ENCODE measurements at regions not wholly inside any gene's neighbourhood (a gene's known extent, or its start where the extent isn't known, plus 50 kb on each side); places are given as distances from the start of the nearest gene placed in this dataset.

DNA sequence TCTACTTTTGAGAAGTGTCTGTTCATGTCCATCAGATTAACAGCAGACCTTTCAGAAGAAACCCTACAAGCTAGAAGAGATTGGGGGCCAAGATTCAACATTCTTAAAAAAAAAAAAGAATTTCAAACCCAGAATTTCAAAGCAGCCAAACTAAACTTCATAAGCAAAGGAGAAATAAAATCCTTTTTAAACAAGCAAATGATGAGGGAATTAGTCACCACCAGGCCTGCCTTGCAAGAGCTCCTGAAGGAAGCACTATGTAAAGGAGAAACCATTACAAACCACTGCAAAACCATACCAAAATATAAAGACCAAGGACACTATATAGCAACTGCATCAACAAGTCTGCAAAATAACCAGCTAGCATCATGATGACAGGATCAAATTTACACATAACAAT is 124.6 kb upstream of the PDE4D start:
- H3K18ac ChIP-seq (ENCODE audit: low read depth, low read length): no peak overlapping the region
- no peak overlapping the region for H3K9ac ChIP-seq (ENCODE audit: low read depth, low read length)
- no peaks in the 10 kb centered on the region for H3K79me1 ChIP-seq (ENCODE audit: low read depth in 1 of 2, low read length in 2 of 2)
- no peaks in the 10 kb centered on the region for H3K9me1 ChIP-seq (ENCODE audit: insufficient read depth, low read length)
- H2BK20ac ChIP-seq (ENCODE audit: low read depth, low read length): no peak overlapping the region
- no peaks in the 10 kb centered on the region for H3K36me3 ChIP-seq (ENCODE audit: control insufficient read depth, insufficient read depth, low read length)
- no peak overlapping the region for H3K4ac ChIP-seq (ENCODE audit: low read depth, low read length)
- TF ChIP-seq, protein P1, sequence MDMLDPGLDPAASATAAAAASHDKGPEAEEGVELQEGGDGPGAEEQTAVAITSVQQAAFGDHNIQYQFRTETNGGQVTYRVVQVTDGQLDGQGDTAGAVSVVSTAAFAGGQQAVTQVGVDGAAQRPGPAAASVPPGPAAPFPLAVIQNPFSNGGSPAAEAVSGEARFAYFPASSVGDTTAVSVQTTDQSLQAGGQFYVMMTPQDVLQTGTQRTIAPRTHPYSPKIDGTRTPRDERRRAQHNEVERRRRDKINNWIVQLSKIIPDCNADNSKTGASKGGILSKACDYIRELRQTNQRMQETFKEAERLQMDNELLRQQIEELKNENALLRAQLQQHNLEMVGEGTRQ (IDR thresholded peaks at IDR 0.05; ENCODE audit: low read depth, low read length): no peak
- TF ChIP-seq, protein P2, sequence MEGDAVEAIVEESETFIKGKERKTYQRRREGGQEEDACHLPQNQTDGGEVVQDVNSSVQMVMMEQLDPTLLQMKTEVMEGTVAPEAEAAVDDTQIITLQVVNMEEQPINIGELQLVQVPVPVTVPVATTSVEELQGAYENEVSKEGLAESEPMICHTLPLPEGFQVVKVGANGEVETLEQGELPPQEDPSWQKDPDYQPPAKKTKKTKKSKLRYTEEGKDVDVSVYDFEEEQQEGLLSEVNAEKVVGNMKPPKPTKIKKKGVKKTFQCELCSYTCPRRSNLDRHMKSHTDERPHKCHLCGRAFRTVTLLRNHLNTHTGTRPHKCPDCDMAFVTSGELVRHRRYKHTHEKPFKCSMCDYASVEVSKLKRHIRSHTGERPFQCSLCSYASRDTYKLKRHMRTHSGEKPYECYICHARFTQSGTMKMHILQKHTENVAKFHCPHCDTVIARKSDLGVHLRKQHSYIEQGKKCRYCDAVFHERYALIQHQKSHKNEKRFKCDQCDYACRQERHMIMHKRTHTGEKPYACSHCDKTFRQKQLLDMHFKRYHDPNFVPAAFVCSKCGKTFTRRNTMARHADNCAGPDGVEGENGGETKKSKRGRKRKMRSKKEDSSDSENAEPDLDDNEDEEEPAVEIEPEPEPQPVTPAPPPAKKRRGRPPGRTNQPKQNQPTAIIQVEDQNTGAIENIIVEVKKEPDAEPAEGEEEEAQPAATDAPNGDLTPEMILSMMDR (conservative IDR thresholded peaks at IDR 0.05; ENCODE audit: low read depth, low read length): no peak
- TF ChIP-seq POLR2A (IDR thresholded peaks at IDR 0.05; ENCODE audit: low read depth, low read length): no peak
- TF ChIP-seq MXI1 (IDR thresholded peaks at IDR 0.05; ENCODE audit: borderline replicate concordance, low read depth, low read length): no peak
- TF ChIP-seq, protein P3, sequence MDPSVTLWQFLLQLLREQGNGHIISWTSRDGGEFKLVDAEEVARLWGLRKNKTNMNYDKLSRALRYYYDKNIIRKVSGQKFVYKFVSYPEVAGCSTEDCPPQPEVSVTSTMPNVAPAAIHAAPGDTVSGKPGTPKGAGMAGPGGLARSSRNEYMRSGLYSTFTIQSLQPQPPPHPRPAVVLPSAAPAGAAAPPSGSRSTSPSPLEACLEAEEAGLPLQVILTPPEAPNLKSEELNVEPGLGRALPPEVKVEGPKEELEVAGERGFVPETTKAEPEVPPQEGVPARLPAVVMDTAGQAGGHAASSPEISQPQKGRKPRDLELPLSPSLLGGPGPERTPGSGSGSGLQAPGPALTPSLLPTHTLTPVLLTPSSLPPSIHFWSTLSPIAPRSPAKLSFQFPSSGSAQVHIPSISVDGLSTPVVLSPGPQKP (IDR thresholded peaks at IDR 0.05; ENCODE audit: borderline replicate concordance, low read depth, low read length): no peak
- no peak for TF ChIP-seq NFE2L2 (IDR thresholded peaks at IDR 0.05; ENCODE audit: low read depth, low read length)
- TF ChIP-seq MAZ (IDR thresholded peaks at IDR 0.05; ENCODE audit: borderline replicate concordance, low read depth, low read length): no peak
- TF ChIP-seq BHLHE40 (IDR thresholded peaks at IDR 0.05; ENCODE audit: low read depth, low read length): no peak
- TF ChIP-seq FOS (IDR thresholded peaks at IDR 0.05; ENCODE audit: low read depth, low read length): no peak
- TF ChIP-seq CEBPB (IDR thresholded peaks at IDR 0.05; ENCODE audit: low read depth, low read length): no peak
- TF ChIP-seq MAFK (IDR thresholded peaks at IDR 0.05; ENCODE audit: low read depth, low read length): no peak
- no peak overlapping the region for H4K91ac ChIP-seq (ENCODE audit: insufficient read depth, low read depth, low read length)
- in situ Hi-C loops (cut with MboI; ENCODE audit: low sequenced_read_pairs) (no loop called here), intact Hi-C loops (cut with micrococcal nuclease) (no loop called here), dilution Hi-C loops (cut with HindIII; ENCODE audit: low sequenced_read_pairs, unreplicated experiment) (no loop called here)
- H3K4me1 ChIP-seq (ENCODE audit: control insufficient read depth, insufficient read depth, low read length): no peaks in the 10 kb centered on the region
- H3K23ac ChIP-seq (ENCODE audit: low read depth, low read length): no peak overlapping the region
- no peak overlapping the region for H4K5ac ChIP-seq (ENCODE audit: low read depth, low read length)
- H2AFZ ChIP-seq (replicated peaks; ENCODE audit: low read length, poor library complexity): no peak overlapping the region
- BruUV-seq (replicated peaks): no TSS peak
- no peak overlapping the region for H2AK9ac ChIP-seq (replicated peaks; ENCODE audit: low read depth, low read length, poor library complexity)
- H2BK5ac ChIP-seq (ENCODE audit: low read depth, low read length, poor library complexity, severe bottlenecking): no peak overlapping the region
- H2BK15ac ChIP-seq (ENCODE audit: low read depth, low read length): no peak overlapping the region
- H2AK5ac ChIP-seq (ENCODE audit: low read depth, low read length): no peak overlapping the region
- DNase-seq (no peak), ATAC-seq (ENCODE audit: low read depth) (no peak)
- H4K8ac ChIP-seq (ENCODE audit: low read depth in 2 of 2, low read length in 2 of 2): no peak overlapping the region
- no peaks in the 10 kb centered on the region for H3K27me3 ChIP-seq (ENCODE audit: control insufficient read depth, insufficient read depth, low read length)
- POLR2A ChIA-PET (ENCODE audit: unreplicated experiment): no interaction called here
- no peak overlapping the region for H3K4me2 ChIP-seq (ENCODE audit: low read depth, low read length)
- no peak overlapping the region for H3K14ac ChIP-seq (replicated peaks; ENCODE audit: low read depth, low read length)
- H4K20me1 ChIP-seq (ENCODE audit: insufficient read depth, low read length): no peaks in the 10 kb centered on the region
- CTCF ChIA-PET: interaction anchor here (0.6 to 0.7 kb wide), 3 partner anchors 13 to 670 kb away, joined by 3 to 7 read pairs (median 5); no protein-coding TSS in a partner anchor
- H3K56ac ChIP-seq (ENCODE audit: extremely low read depth, insufficient read depth, low read length): no peak overlapping the region
- H3K27ac ChIP-seq (ENCODE audit: insufficient read depth, low read length): no peak overlapping the region
- no peaks in the 10 kb centered on the region for H3K9me3 ChIP-seq (ENCODE audit: control insufficient read depth, insufficient read depth, low read length)
- H2BK120ac ChIP-seq (ENCODE audit: low read depth, low read length): no peak overlapping the region
- no peak overlapping the region for H3K4me3 ChIP-seq (ENCODE audit: insufficient read depth, low read depth, low read length)
